Calu3 (cell line): ENCODE measurements at regions not wholly inside any gene's neighbourhood (a gene's known extent, or its start where the extent isn't known, plus 50 kb on each side); places are given as distances from the start of the nearest gene placed in this dataset.

Experiments used
- BruUV-seq: library from RNA; stranded (reverse); fragments of 400-500 nt; replicated peaks from 2 replicates; lab custom pipeline; 2021; lab: Mats Ljungman, UMichigan
- CTCF ChIA-PET: fragments of 300-600 bp; sonication (Branson Sonifier 250); formaldehyde crosslinking; loops from one replicate; lab custom pipeline; 2022; ENCODE audit warnings: antibody characterized with exemption; lab: Charles Lee
- DNase-seq: peaks from one replicate; pipeline ENCODE4 v3.0.0; 2022
- H3K27ac Mint-ChIP-seq: one replicate; pipeline ENCODE4 v1.8.0; 2022; ENCODE audit warnings: mixed read lengths; ENCODE audit not compliant: unreplicated experiment
- H3K27me3 Mint-ChIP-seq: one replicate; pipeline ENCODE4 v1.8.0; 2022; ENCODE audit warnings: mixed read lengths; ENCODE audit not compliant: unreplicated experiment
- H3K36me3 Mint-ChIP-seq: one replicate; pipeline ENCODE4 v1.8.0; 2022; ENCODE audit warnings: mild to moderate bottlenecking, moderate library complexity, mixed read lengths; ENCODE audit not compliant: insufficient read depth, unreplicated experiment
- H3K4me1 Mint-ChIP-seq: one replicate; pipeline ENCODE4 v1.8.0; 2022; ENCODE audit warnings: mild to moderate bottlenecking, low read depth, mixed read lengths; ENCODE audit not compliant: unreplicated experiment
- H3K4me3 Mint-ChIP-seq: one replicate; pipeline ENCODE4 v1.8.0; 2022; ENCODE audit warnings: mild to moderate bottlenecking, low read depth, moderate library complexity, mixed read lengths; ENCODE audit not compliant: unreplicated experiment
- H3K9me3 Mint-ChIP-seq: one replicate; pipeline ENCODE4 v1.8.0; 2022; ENCODE audit warnings: low read depth, mixed read lengths; ENCODE audit not compliant: unreplicated experiment
- intact Hi-C: fragments of 100-400 bp; cut with micrococcal nuclease; formaldehyde crosslinking; loops from one replicate; pipeline ENCODE4 v1.10.0; 2022; ENCODE audit not compliant: unreplicated experiment
- TF ChIP-seq, protein P1 (sequence below): fragments of 200-600 bp; IDR thresholded peaks from one replicate; pipeline ENCODE4 v1.8.0; 2022; ENCODE audit warnings: antibody characterized with exemption; ENCODE audit not compliant: unreplicated experiment

DNA sequence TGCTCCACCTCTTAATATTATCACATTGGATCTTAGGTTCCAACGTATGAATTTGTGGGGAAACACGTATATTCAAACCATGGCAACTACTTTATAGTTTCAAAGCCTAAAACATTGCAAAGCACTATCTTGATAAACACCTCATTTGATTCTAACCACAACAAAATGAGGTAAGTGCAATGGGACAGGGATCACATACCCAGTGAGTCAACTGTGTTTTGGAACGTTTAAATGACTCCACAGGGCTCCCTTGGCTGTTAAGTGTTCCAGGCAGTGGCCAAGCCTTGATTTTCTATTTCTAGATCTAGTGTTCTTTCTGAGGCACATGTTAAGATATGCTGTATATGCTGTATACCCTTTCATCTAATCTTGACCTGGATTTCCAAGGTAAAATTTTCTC is 54.5 kb upstream of the C1QTNF7 start:
- no peaks in the 10 kb centered on the region for H3K9me3 Mint-ChIP-seq
- no peaks in the 10 kb centered on the region for H3K36me3 Mint-ChIP-seq
- no peak for DNase-seq
- no peak overlapping the region for H3K27ac Mint-ChIP-seq
- CTCF ChIA-PET, result no interaction called here
- TF ChIP-seq, protein P1, sequence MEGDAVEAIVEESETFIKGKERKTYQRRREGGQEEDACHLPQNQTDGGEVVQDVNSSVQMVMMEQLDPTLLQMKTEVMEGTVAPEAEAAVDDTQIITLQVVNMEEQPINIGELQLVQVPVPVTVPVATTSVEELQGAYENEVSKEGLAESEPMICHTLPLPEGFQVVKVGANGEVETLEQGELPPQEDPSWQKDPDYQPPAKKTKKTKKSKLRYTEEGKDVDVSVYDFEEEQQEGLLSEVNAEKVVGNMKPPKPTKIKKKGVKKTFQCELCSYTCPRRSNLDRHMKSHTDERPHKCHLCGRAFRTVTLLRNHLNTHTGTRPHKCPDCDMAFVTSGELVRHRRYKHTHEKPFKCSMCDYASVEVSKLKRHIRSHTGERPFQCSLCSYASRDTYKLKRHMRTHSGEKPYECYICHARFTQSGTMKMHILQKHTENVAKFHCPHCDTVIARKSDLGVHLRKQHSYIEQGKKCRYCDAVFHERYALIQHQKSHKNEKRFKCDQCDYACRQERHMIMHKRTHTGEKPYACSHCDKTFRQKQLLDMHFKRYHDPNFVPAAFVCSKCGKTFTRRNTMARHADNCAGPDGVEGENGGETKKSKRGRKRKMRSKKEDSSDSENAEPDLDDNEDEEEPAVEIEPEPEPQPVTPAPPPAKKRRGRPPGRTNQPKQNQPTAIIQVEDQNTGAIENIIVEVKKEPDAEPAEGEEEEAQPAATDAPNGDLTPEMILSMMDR, result no peak
- intact Hi-C loops, result no loop called here
- H3K27me3 Mint-ChIP-seq, result peaks cover 45% of the 10 kb centered on the region
- no peak overlapping the region for H3K4me3 Mint-ChIP-seq
- no peaks in the 10 kb centered on the region for H3K4me1 Mint-ChIP-seq
- no TSS peak for BruUV-seq

DNA sequence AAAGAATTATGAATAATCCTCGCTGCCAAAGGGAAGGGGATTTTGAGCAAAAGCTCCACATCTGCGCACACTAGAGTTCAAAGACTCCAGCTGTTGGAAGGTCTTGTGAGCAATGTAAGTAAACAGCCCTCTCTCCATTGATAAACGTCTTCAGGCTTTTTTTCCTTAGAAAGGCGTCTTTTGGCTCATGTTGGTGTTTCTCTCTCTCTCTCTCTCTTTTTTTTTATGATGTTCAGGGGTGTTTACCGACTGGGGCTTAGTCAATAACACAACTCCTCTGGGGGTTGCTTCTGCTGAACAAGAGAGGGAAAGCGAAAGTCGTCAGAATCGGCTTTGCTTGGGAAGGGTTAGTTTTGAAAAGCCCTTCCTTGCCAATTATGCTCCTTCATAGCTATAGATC is 53.2 kb upstream of the C1QTNF7 start:
- H3K4me3 Mint-ChIP-seq, result no peak overlapping the region
- no TSS peak for BruUV-seq
- no peak overlapping the region for H3K27ac Mint-ChIP-seq
- intact Hi-C loops, result no loop called here
- H3K36me3 Mint-ChIP-seq, result no peaks in the 10 kb centered on the region
- TF ChIP-seq, protein P1, result no peak
- H3K27me3 Mint-ChIP-seq, result peaks cover 45% of the 10 kb centered on the region
- no peak for DNase-seq
- CTCF ChIA-PET, result no interaction called here
- no peaks in the 10 kb centered on the region for H3K4me1 Mint-ChIP-seq
- H3K9me3 Mint-ChIP-seq, result no peaks in the 10 kb centered on the region

DNA sequence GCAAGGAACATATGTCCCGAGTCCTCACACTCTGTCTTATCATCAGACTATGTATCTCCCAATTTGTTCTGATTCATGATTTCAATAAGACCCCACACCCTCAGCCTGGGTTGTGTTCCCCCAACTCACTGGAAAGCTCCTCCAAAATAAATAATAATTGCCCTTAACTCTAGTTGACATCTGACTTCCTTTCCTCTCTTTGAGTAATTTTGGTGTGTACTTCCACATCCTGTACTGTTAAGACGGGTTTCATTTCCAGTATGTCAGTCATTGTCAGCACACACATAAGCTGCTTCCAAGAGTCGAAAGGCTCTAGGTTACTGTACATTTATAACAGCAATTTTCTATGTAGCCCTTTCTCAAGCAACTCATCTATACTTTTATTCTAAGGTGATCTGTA is 52.2 kb upstream of the C1QTNF7 start:
- Mint-ChIP-seq H3K27ac (no peak overlapping the region), H3K36me3 (no peaks in the 10 kb centered on the region), H3K27me3 (peaks cover 45% of the 10 kb centered on the region), H3K4me3 (no peak overlapping the region), H3K9me3 (no peaks in the 10 kb centered on the region), H3K4me1 (no peaks in the 10 kb centered on the region)
- TF ChIP-seq, protein P1, result no peak
- CTCF ChIA-PET, result no interaction called here
- no TSS peak for BruUV-seq
- intact Hi-C loops, result no loop called here
- DNase-seq, result no peak

DNA sequence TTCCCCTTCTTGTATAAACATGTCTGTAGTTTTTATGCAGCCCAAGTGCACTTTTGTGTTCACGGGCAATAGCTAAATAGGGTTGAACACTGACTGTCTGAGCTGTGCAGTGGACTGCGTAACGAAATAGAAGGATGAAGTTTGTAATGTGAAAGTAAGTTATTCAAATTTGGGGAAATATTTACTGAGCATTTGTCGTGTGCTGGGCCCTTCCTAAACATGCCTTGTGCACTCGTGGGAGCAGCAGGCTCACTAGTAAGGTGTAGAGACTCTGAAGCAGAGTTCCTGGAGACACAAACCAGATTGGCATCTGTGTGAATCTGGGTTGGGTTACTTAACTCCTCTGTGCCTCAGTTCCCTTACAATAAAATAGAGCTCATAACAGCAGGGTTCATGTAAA is 51.7 kb upstream of the C1QTNF7 start:
- Mint-ChIP-seq H3K27me3 (peaks cover 45% of the 10 kb centered on the region), H3K4me1 (no peaks in the 10 kb centered on the region), H3K36me3 (no peaks in the 10 kb centered on the region), H3K27ac (no peak overlapping the region), H3K9me3 (no peaks in the 10 kb centered on the region), H3K4me3 (no peak overlapping the region)
- DNase-seq, result no peak
- BruUV-seq, result no TSS peak
- CTCF ChIA-PET, result no interaction called here
- intact Hi-C loops, result no loop called here
- TF ChIP-seq, protein P1, result no peak
